Hepatocyte (in vitro differentiated cells): ENCODE measurements at regions not wholly inside any gene's neighbourhood (a gene's known extent, or its start where the extent isn't known, plus 50 kb on each side); places are given as distances from the start of the nearest gene placed in this dataset.

Experiments used
- CTCF ChIP-seq: fragments of 200-600 bp; sonication (generic); IDR thresholded peaks from 2 replicates; pipeline ENCODE4 v1.5.1; 2016; ENCODE audit warnings: antibody characterized with exemption, mild to moderate bottlenecking; ENCODE audit not compliant: poor library complexity
- EZH2 ChIP-seq: fragments of 200-600 bp; sonication (generic); IDR thresholded peaks from 2 replicates; pipeline ENCODE4 v1.6.1; 2016; ENCODE audit warnings: antibody characterized with exemption, mild to moderate bottlenecking, borderline replicate concordance

GRCh38 chr2:144003460-144004075 lies 516.4 kb downstream of the ZEB2 start:
- TF ChIP-seq CTCF (no peak), EZH2 (no peak)
